HCT116 (cell line): ENCODE measurements at regions not wholly inside any gene's neighbourhood (a gene's known extent, or its start where the extent isn't known, plus 50 kb on each side); places are given as distances from the start of the nearest gene placed in this dataset.

Experiments
- EZH2phosphoT487 ChIP-seq: fragments of 200-600 bp; IDR thresholded peaks from 2 replicates; pipeline ENCODE4 v1.6.1; 2018; ENCODE audit warnings: antibody characterized with exemption, borderline replicate concordance
- JUND ChIP-seq: IDR thresholded peaks from 2 replicates; pipeline ENCODE4 v1.6.1; 2012
- POLR2A ChIP-seq: IDR thresholded peaks from 2 replicates; pipeline ENCODE4 v1.7.0; 2011; ENCODE audit warnings: borderline replicate concordance; ENCODE audit not compliant: insufficient read depth, insufficient read length; ENCODE audit errors: extremely low read depth
- POLR2AphosphoS5 ChIP-seq: IDR thresholded peaks from 2 replicates; pipeline ENCODE4 v1.6.1; 2011; ENCODE audit warnings: mild to moderate bottlenecking, low read depth, low read length, moderate library complexity
- SIN3A ChIP-seq: IDR thresholded peaks from 2 replicates; pipeline ENCODE4 v1.6.1; 2012; ENCODE audit warnings: low read depth
- SP1 ChIP-seq: IDR thresholded peaks from 2 replicates; pipeline ENCODE4 v1.6.1; 2012; ENCODE audit warnings: low read depth
- TF ChIP-seq, protein P1 (sequence below), 3 experiments: fragments of 200-600 bp in 1 of 3; sonication (generic) in 1 of 3; IDR thresholded peaks in 2 of 3; conservative IDR thresholded peaks in 1 of 3; 2 replicates each; pipeline ENCODE4 v1.5.1; 2012 to 2017; ENCODE audit warnings: low read depth in 2 of 3, low read length in 2 of 3, antibody characterized with exemption in 1 of 3, borderline replicate concordance in 1 of 3, control low read depth in 1 of 3, mild to moderate bottlenecking in 1 of 3, mixed read lengths in 1 of 3, mixed run types in 1 of 3, moderate library complexity in 1 of 3; ENCODE audit not compliant: insufficient read depth in 1 of 3
- TF ChIP-seq, protein P2 (sequence below): IDR thresholded peaks from 2 replicates; pipeline ENCODE4 v1.6.1; 2012; ENCODE audit warnings: low read depth
- TF ChIP-seq, protein P3 (sequence below): IDR thresholded peaks from 2 replicates; pipeline ENCODE4 v1.6.1; 2012

DNA sequence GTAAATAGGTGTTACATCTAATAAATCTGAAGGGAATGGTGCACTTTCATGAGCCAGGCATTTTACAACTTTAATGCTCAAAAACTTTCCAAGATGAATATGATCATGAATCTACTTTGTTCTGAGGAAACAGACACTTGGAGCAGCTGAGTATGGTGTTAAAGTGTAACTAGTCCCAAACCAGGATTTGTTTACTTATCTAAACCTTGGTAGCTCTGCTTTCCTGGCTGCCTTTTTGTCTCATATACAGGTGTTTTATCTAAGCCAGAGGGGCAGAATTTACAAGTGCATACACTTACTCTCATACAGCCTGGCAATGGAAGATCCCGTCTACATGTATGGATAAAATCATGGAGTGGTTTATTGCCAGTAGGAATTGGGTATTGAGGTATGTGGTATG is 171.5 kb downstream of the FAT3 start:
- no peak for TF ChIP-seq POLR2A
- TF ChIP-seq, protein P1, sequence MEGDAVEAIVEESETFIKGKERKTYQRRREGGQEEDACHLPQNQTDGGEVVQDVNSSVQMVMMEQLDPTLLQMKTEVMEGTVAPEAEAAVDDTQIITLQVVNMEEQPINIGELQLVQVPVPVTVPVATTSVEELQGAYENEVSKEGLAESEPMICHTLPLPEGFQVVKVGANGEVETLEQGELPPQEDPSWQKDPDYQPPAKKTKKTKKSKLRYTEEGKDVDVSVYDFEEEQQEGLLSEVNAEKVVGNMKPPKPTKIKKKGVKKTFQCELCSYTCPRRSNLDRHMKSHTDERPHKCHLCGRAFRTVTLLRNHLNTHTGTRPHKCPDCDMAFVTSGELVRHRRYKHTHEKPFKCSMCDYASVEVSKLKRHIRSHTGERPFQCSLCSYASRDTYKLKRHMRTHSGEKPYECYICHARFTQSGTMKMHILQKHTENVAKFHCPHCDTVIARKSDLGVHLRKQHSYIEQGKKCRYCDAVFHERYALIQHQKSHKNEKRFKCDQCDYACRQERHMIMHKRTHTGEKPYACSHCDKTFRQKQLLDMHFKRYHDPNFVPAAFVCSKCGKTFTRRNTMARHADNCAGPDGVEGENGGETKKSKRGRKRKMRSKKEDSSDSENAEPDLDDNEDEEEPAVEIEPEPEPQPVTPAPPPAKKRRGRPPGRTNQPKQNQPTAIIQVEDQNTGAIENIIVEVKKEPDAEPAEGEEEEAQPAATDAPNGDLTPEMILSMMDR (IDR thresholded peaks at IDR 0.05 in 2 of 3, conservative IDR thresholded peaks at IDR 0.05 in 1 of 3; ENCODE audit: borderline replicate concordance in 1 of 3, insufficient read depth in 1 of 3, low read depth in 2 of 3, low read length in 2 of 3) = no peak
- no peak for TF ChIP-seq POLR2AphosphoS5
- TF ChIP-seq, protein P2, sequence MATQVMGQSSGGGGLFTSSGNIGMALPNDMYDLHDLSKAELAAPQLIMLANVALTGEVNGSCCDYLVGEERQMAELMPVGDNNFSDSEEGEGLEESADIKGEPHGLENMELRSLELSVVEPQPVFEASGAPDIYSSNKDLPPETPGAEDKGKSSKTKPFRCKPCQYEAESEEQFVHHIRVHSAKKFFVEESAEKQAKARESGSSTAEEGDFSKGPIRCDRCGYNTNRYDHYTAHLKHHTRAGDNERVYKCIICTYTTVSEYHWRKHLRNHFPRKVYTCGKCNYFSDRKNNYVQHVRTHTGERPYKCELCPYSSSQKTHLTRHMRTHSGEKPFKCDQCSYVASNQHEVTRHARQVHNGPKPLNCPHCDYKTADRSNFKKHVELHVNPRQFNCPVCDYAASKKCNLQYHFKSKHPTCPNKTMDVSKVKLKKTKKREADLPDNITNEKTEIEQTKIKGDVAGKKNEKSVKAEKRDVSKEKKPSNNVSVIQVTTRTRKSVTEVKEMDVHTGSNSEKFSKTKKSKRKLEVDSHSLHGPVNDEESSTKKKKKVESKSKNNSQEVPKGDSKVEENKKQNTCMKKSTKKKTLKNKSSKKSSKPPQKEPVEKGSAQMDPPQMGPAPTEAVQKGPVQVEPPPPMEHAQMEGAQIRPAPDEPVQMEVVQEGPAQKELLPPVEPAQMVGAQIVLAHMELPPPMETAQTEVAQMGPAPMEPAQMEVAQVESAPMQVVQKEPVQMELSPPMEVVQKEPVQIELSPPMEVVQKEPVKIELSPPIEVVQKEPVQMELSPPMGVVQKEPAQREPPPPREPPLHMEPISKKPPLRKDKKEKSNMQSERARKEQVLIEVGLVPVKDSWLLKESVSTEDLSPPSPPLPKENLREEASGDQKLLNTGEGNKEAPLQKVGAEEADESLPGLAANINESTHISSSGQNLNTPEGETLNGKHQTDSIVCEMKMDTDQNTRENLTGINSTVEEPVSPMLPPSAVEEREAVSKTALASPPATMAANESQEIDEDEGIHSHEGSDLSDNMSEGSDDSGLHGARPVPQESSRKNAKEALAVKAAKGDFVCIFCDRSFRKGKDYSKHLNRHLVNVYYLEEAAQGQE = no peak
- TF ChIP-seq SIN3A = no peak
- no peak for TF ChIP-seq EZH2phosphoT487
- no peak for TF ChIP-seq JUND
- TF ChIP-seq SP1 = no peak
- TF ChIP-seq, protein P3, sequence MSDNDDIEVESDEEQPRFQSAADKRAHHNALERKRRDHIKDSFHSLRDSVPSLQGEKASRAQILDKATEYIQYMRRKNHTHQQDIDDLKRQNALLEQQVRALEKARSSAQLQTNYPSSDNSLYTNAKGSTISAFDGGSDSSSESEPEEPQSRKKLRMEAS = no peak
